ENCODE measurements at regions not wholly inside any gene's neighbourhood (a gene's known extent, or its start where the extent isn't known, plus 50 kb on each side); places are given as distances from the start of the nearest gene placed in this dataset.

DNA sequence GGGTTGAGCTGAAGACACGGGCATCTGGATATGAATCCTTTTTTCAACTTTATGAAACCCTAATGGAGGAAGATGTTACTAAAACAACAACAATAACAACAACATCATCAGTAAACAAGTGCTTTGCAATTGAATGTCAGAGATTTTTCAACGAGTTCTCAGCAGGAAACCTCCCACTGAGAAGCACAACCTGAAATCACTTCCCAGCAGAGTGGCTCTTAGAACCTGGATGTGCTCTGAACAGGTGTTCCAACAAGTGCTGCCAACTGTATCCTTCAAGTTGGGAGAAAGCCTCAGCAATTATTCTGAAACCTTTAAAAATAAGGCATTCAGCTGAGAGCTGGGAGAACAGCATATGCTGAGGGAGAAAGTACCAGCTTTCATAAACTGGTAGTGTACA, 1622.7 kb upstream of the CELF4 start:
- no peak overlapping the region for H3K4me3 ChIP-seq (ENCODE audit: low read depth, low read length)
- TF ChIP-seq MYC (IDR thresholded peaks at IDR 0.05; ENCODE audit: low read depth, low read length) = no peak
- TF ChIP-seq, protein P1, sequence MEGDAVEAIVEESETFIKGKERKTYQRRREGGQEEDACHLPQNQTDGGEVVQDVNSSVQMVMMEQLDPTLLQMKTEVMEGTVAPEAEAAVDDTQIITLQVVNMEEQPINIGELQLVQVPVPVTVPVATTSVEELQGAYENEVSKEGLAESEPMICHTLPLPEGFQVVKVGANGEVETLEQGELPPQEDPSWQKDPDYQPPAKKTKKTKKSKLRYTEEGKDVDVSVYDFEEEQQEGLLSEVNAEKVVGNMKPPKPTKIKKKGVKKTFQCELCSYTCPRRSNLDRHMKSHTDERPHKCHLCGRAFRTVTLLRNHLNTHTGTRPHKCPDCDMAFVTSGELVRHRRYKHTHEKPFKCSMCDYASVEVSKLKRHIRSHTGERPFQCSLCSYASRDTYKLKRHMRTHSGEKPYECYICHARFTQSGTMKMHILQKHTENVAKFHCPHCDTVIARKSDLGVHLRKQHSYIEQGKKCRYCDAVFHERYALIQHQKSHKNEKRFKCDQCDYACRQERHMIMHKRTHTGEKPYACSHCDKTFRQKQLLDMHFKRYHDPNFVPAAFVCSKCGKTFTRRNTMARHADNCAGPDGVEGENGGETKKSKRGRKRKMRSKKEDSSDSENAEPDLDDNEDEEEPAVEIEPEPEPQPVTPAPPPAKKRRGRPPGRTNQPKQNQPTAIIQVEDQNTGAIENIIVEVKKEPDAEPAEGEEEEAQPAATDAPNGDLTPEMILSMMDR (IDR thresholded peaks at IDR 0.05; ENCODE audit: low read depth, low read length) = no peak
- TF ChIP-seq, protein P2, sequence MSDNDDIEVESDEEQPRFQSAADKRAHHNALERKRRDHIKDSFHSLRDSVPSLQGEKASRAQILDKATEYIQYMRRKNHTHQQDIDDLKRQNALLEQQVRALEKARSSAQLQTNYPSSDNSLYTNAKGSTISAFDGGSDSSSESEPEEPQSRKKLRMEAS (IDR thresholded peaks at IDR 0.05; ENCODE audit: low read depth, low read length) = no peak
- no peak for TF ChIP-seq POLR2A (IDR thresholded peaks at IDR 0.05; ENCODE audit: extremely low read depth, insufficient read length)
- DNase-seq (ENCODE audit: low read depth) = no peak

DNA sequence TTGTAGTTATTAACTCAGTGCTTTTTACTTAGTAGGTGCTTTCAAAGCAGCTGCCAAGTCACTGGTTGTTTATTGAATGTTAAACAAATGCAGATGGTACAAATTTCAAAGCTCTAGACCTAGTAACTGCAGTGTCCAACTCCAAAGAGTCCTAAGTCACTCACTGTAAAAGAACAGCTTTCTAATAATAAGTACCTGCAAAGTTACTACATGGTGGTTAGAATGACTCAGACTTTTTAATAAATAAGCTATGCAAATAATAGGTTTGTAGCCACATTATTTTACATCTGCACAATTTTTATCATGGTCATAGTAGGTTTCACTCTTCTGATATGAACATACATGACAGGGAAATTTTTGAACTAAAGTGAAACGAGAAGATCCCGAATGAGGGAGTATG, 1620.4 kb upstream of the CELF4 start:
- no peak overlapping the region for H3K4me3 ChIP-seq (ENCODE audit: low read depth, low read length)
- TF ChIP-seq, protein P2 (IDR thresholded peaks at IDR 0.05; ENCODE audit: low read depth, low read length) = no peak
- TF ChIP-seq MYC (IDR thresholded peaks at IDR 0.05; ENCODE audit: low read depth, low read length) (no peak), POLR2A (IDR thresholded peaks at IDR 0.05; ENCODE audit: extremely low read depth, insufficient read length) (no peak)
- TF ChIP-seq, protein P1 (IDR thresholded peaks at IDR 0.05; ENCODE audit: low read depth, low read length) = no peak
- no peak for DNase-seq (ENCODE audit: low read depth)

DNA sequence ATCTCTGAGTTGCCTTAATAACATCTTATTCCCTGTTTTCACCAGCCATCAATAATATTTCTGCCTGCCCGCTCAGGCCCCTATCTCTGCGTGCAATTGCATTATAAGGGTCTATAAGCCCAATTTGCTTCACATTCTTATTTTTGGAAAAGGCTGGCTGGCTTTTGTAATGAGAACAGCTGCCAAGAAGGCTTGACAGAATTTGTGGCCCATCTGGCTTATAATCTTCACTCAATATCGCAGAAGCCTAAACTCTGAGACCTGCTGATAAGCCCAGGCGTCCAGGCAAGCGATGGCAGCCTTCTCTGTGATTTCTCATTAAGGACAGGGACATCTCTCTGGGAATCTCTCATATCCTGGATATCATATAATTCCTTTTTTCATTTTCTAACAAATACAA, 1618.6 kb upstream of the CELF4 start:
- DNase-seq (ENCODE audit: low read depth) = no peak
- no peak overlapping the region for H3K4me3 ChIP-seq (ENCODE audit: low read depth, low read length)
- no peak for TF ChIP-seq MYC (IDR thresholded peaks at IDR 0.05; ENCODE audit: low read depth, low read length)
- TF ChIP-seq, protein P1 (IDR thresholded peaks at IDR 0.05; ENCODE audit: low read depth, low read length) = no peak
- TF ChIP-seq, protein P2 (IDR thresholded peaks at IDR 0.05; ENCODE audit: low read depth, low read length) = no peak
- no peak for TF ChIP-seq POLR2A (IDR thresholded peaks at IDR 0.05; ENCODE audit: extremely low read depth, insufficient read length)

DNA sequence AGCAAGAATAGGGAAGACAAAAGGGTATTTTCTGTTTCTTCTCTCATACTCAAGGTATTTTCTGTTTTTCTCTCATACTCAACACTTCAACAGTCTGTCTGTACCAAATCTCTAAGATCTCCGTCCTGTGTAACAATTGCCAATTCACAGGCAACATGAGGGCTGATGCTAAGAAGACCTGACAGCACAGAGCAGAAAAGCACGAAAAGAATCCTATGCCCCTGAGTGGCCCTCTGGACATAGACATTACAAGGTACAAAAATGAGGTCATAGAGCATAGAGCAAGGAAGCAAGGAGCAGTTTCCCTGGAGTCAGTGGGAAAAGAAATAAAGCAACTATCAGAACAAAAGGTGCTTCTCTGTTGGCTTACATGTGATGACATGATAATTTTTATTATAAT, 1612.6 kb upstream of the CELF4 start:
- TF ChIP-seq POLR2A (IDR thresholded peaks at IDR 0.05; ENCODE audit: extremely low read depth, insufficient read length) (no peak), MYC (IDR thresholded peaks at IDR 0.05; ENCODE audit: low read depth, low read length) (no peak)
- TF ChIP-seq, protein P1 (IDR thresholded peaks at IDR 0.05; ENCODE audit: low read depth, low read length) = no peak
- TF ChIP-seq, protein P2 (IDR thresholded peaks at IDR 0.05; ENCODE audit: low read depth, low read length) = no peak
- DNase-seq (ENCODE audit: low read depth) = no peak
- no peak overlapping the region for H3K4me3 ChIP-seq (ENCODE audit: low read depth, low read length)

DNA sequence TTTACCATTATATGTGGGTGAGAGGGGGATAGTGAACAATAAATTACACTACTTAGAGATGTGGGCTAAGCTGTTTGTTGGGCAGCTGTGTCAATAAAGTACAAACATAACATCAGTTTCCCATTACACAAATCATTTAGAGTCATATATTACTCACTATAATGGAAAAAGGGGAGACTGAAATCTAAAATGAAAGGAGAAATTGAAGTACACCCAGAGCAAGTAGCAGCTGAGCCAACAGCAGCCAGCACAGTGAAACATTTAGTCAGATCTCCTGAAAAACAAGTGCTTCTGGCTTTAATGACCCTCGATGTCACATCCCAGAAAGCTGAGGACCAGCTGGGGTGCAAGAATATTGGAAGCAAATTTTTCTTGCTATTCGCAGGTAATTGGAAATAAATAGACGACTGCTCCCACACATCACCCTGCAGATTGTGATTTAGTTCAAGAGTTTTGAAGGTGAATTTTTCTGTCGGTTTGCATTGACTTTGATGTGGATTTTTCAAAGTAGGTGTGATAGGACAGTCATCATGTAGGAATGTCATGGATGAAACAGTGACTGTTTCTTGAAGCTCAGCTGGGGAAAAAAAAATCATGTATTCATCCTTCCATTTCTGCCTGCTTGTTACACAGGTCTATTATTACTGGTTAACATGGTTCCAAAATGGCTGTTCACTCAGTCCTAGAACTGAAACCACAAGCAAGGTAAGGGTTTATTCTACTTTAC, 1607.3 kb upstream of the CELF4 start:
- DNase-seq (ENCODE audit: low read depth) = no peak
- TF ChIP-seq, protein P1 (IDR thresholded peaks at IDR 0.05; ENCODE audit: low read depth, low read length) = no peak
- TF ChIP-seq, protein P2 (IDR thresholded peaks at IDR 0.05; ENCODE audit: low read depth, low read length) = no peak
- no peak for TF ChIP-seq MYC (IDR thresholded peaks at IDR 0.05; ENCODE audit: low read depth, low read length)
- H3K4me3 ChIP-seq (ENCODE audit: low read depth, low read length) = no peak overlapping the region
